Breast epithelium (tissue), 3 donors: ENCODE measurements at regions not wholly inside any gene's neighbourhood (a gene's known extent, or its start where the extent isn't known, plus 50 kb on each side); places are given as distances from the start of the nearest gene placed in this dataset.

Experiments
- CTCF ChIP-seq, 3 donors: fragments of 450-650 bp; IDR thresholded peaks; one replicate each; pipeline ENCODE4 v1.5.1; 2016 to 2017; ENCODE audit warnings: antibody characterized with exemption in 3 of 3, mild to moderate bottlenecking in 3 of 3, moderate library complexity in 3 of 3
- POLR2A ChIP-seq: fragments of 450-650 bp; IDR thresholded peaks from one replicate; pipeline ENCODE4 v1.6.1; 2016; ENCODE audit warnings: antibody characterized with exemption, mild to moderate bottlenecking, moderate library complexity
- POLR2AphosphoS5 ChIP-seq, 3 donors: sonication (generic); formaldehyde crosslinking; IDR thresholded peaks; one replicate each; pipeline ENCODE4 v1.6.1; 2017; ENCODE audit warnings: antibody characterized with exemption in 3 of 3

- no peak for TF ChIP-seq POLR2AphosphoS5 (IDR thresholded peaks at IDR 0.05)
- no peak for TF ChIP-seq POLR2A
- TF ChIP-seq CTCF (IDR thresholded peaks at IDR 0.05), result no peak
Observed at GRCh38 chr16:64543441-64543840, 578.4 kb downstream of the CDH11 start.
